ENCODE measurements at regions not wholly inside any gene's neighbourhood (a gene's known extent, or its start where the extent isn't known, plus 50 kb on each side); places are given as distances from the start of the nearest gene placed in this dataset.

- H3K36me3 ChIP-seq (ENCODE audit: control insufficient read depth in 2 of 4, insufficient read depth in 4 of 4, low read length in 3 of 4): no peaks in the 10 kb centered on the region
- H3K9me3 ChIP-seq (ENCODE audit: insufficient read depth in 2 of 2, low read depth in 1 of 2, low read length in 1 of 2): no peaks in the 10 kb centered on the region
- no peak overlapping the region for H3K56ac ChIP-seq (replicated peaks; ENCODE audit: insufficient read length, low read depth, low read length)
- no peaks in the 10 kb centered on the region for H3K79me1 ChIP-seq (ENCODE audit: low read depth, low read length)
- no peak overlapping the region for H3K14ac ChIP-seq (ENCODE audit: insufficient read length)
- H2BK20ac ChIP-seq (ENCODE audit: low read length): no peak overlapping the region
- DNase-seq (ENCODE audit: low read depth in 1 of 2, low spot score in 2 of 2) (peak in 1 of 2 experiments; percentile 1), FAIRE-seq (no peak)
- no peak overlapping the region for H2BK15ac ChIP-seq (ENCODE audit: low read length)
- TF ChIP-seq ASH2L (IDR thresholded peaks at IDR 0.05; ENCODE audit: low read length) (no peak), SP1 (IDR thresholded peaks at IDR 0.05; ENCODE audit: low read depth, low read length) (no peak), SIN3A (conservative IDR thresholded peaks at IDR 0.05 in 1 of 2, IDR thresholded peaks at IDR 0.05 in 1 of 2; ENCODE audit: low read depth in 1 of 2, low read length in 2 of 2) (no peak), CTCF (IDR thresholded peaks at IDR 0.05; ENCODE audit: control extremely low read depth in 1 of 3, insufficient read depth in 1 of 3, low read depth in 1 of 3, low read length in 3 of 3) (peak; percentile 30 to 38 (median 31)), SUZ12 (IDR thresholded peaks at IDR 0.05; ENCODE audit: low read length) (no peak), RAD21 (IDR thresholded peaks at IDR 0.05 in 1 of 2, conservative IDR thresholded peaks at IDR 0.05 in 1 of 2; ENCODE audit: low read depth in 2 of 2, low read length in 2 of 2) (peak; percentile 39 to 57), JUND (IDR thresholded peaks at IDR 0.05; ENCODE audit: low read length) (no peak), HDAC2 (IDR thresholded peaks at IDR 0.05; ENCODE audit: borderline replicate concordance in 1 of 2, low read depth in 2 of 2, low read length in 2 of 2) (no peak)
- ChIA-PET CTCF (ENCODE audit: partially characterized antibody) (interaction anchor here (0.7 to 1.2 kb wide), 4 partner anchors 9 to 186 kb away, joined by 3 to 5 read pairs (median 4); no protein-coding TSS in a partner anchor), POLR2A (ENCODE audit: partially characterized antibody) (no interaction called here)
- no peaks in the 10 kb centered on the region for H4K20me1 ChIP-seq (replicated peaks in 1 of 2; ENCODE audit: control insufficient read depth in 1 of 2, insufficient read depth in 2 of 2, low read length in 2 of 2)
- no peak overlapping the region for H3K4ac ChIP-seq (replicated peaks; ENCODE audit: insufficient read length, low read depth, low read length)
- no peaks in the 10 kb centered on the region for H3K23me2 ChIP-seq (ENCODE audit: low read depth, low read length)
- H2BK12ac ChIP-seq (ENCODE audit: low read depth, low read length): no peak overlapping the region
- no peak overlapping the region for H4K91ac ChIP-seq (replicated peaks; ENCODE audit: insufficient read length, low read length)
- H3K4me2 ChIP-seq (ENCODE audit: insufficient read depth in 1 of 2, low read depth in 2 of 2, low read length in 2 of 2): no peak overlapping the region
- no peak overlapping the region for H3K4me3 ChIP-seq (ENCODE audit: extremely low read depth in 1 of 4, insufficient read depth in 2 of 4, low read depth in 3 of 4, low read length in 4 of 4)
- H3K4me1 ChIP-seq (replicated peaks in 1 of 4; ENCODE audit: control insufficient read depth in 3 of 4, insufficient read depth in 4 of 4, low read length in 3 of 4): no peaks in the 10 kb centered on the region
- no peak overlapping the region for H2AK5ac ChIP-seq (ENCODE audit: low read depth, low read length)
- no peak overlapping the region for H4K8ac ChIP-seq (ENCODE audit: extremely low read depth, insufficient read depth, low read length)
- H3K18ac ChIP-seq (ENCODE audit: extremely low read depth, low read length): no peak overlapping the region
- H2BK120ac ChIP-seq (replicated peaks; ENCODE audit: low read depth, low read length): no peak overlapping the region
- no peak overlapping the region for H2BK5ac ChIP-seq (ENCODE audit: low read depth, low read length)
- WGBS, 2 experiments (ENCODE audit: extremely low coverage in 1 of 2, insufficient coverage in 1 of 2, insufficient read length in 1 of 2, insufficient replicate concordance in 2 of 2, low coverage in 1 of 2, low lambda C conversion rate in 2 of 2, missing lambda C conversion rate in 1 of 2): 80% methylated on average over 1 of the region's 1 CpG; no CpG with 5 or more reads in 1 of the 2 experiments
- H3K79me2 ChIP-seq (ENCODE audit: control insufficient read depth in 1 of 2, insufficient read depth in 2 of 2, low read length in 2 of 2): no peaks in the 10 kb centered on the region
- no peaks in the 10 kb centered on the region for H3K27me3 ChIP-seq (replicated peaks in 1 of 4; ENCODE audit: control insufficient read depth in 3 of 4, extremely low read depth in 1 of 4, insufficient read depth in 3 of 4, low read length in 3 of 4)
- H4K5ac ChIP-seq (ENCODE audit: insufficient read length, low read depth, low read length): no peak overlapping the region
- H3K9ac ChIP-seq (replicated peaks in 1 of 4; ENCODE audit: extremely low read depth in 1 of 4, low read depth in 3 of 4, low read length in 3 of 4): no peak overlapping the region
- no peak overlapping the region for H2AFZ ChIP-seq (ENCODE audit: low read length)
- no peak overlapping the region for H3K27ac ChIP-seq (ENCODE audit: low read depth, low read length)
- H3K23ac ChIP-seq (ENCODE audit: insufficient read length): no peak overlapping the region
Measured at GRCh38 chr14:53792909-53793308, 163.7 kb downstream of the BMP4 start.

Measured in H1 (cell line).